Osteocyte (in vitro differentiated cells): ENCODE measurements at regions not wholly inside any gene's neighbourhood (a gene's known extent, or its start where the extent isn't known, plus 50 kb on each side); places are given as distances from the start of the nearest gene placed in this dataset.

ENCODE experiments used
- DNase-seq: peaks from one replicate; pipeline ENCODE4 v3.0.0; 2021; ENCODE audit warnings: mixed read lengths; ENCODE audit not compliant: unreplicated experiment; ENCODE audit errors: extremely low spot score
- H3K27ac Mint-ChIP-seq: one replicate; pipeline ENCODE4 v1.8.0; 2021; ENCODE audit warnings: mild to moderate bottlenecking, mixed read lengths; ENCODE audit not compliant: unreplicated experiment
- H3K27me3 Mint-ChIP-seq: one replicate; pipeline ENCODE4 v1.8.0; 2021; ENCODE audit warnings: mixed read lengths; ENCODE audit not compliant: unreplicated experiment
- H3K36me3 Mint-ChIP-seq: one replicate; pipeline ENCODE4 v1.8.0; 2021; ENCODE audit warnings: mixed read lengths; ENCODE audit not compliant: unreplicated experiment
- H3K4me1 Mint-ChIP-seq: one replicate; pipeline ENCODE4 v1.8.0; 2021; ENCODE audit warnings: mixed read lengths; ENCODE audit not compliant: unreplicated experiment
- H3K4me3 Mint-ChIP-seq: one replicate; pipeline ENCODE4 v1.8.0; 2021; ENCODE audit warnings: mild to moderate bottlenecking, moderate library complexity, mixed read lengths; ENCODE audit not compliant: unreplicated experiment
- H3K9me3 Mint-ChIP-seq: one replicate; pipeline ENCODE4 v1.8.0; 2021; ENCODE audit warnings: mixed read lengths; ENCODE audit not compliant: unreplicated experiment
- TF ChIP-seq, protein P1 (sequence below): fragments of 200-600 bp; sonication (generic); IDR thresholded peaks from 2 replicates; pipeline ENCODE4 v1.5.0; 2021; ENCODE audit warnings: antibody characterized with exemption, mild to moderate bottlenecking, moderate library complexity

DNA sequence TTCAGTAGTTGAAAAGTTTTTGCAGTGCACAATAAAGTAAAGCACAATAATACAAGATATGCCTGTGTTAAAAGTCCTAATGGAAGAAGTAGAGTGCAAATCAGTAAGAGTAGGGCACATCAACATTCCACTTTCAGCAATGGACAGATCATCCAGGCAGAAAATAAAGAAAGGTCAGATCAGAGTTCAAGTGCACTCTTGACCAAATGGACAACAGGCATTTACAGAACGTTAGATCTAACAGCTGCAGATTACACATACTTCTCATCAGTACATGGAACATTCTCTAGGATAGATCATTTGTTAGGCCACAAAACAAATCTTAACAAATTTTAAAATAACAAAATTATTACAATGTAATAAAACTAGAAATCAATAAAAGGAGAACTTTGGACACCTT, 1373.5 kb upstream of the PABPC4L start:
- H3K27ac Mint-ChIP-seq = no peak overlapping the region
- TF ChIP-seq, protein P1, sequence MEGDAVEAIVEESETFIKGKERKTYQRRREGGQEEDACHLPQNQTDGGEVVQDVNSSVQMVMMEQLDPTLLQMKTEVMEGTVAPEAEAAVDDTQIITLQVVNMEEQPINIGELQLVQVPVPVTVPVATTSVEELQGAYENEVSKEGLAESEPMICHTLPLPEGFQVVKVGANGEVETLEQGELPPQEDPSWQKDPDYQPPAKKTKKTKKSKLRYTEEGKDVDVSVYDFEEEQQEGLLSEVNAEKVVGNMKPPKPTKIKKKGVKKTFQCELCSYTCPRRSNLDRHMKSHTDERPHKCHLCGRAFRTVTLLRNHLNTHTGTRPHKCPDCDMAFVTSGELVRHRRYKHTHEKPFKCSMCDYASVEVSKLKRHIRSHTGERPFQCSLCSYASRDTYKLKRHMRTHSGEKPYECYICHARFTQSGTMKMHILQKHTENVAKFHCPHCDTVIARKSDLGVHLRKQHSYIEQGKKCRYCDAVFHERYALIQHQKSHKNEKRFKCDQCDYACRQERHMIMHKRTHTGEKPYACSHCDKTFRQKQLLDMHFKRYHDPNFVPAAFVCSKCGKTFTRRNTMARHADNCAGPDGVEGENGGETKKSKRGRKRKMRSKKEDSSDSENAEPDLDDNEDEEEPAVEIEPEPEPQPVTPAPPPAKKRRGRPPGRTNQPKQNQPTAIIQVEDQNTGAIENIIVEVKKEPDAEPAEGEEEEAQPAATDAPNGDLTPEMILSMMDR = no peak
- no peak for DNase-seq
- no peaks in the 10 kb centered on the region for H3K27me3 Mint-ChIP-seq
- no peak overlapping the region for H3K4me3 Mint-ChIP-seq
- peaks cover 4% of the 10 kb centered on the region for H3K9me3 Mint-ChIP-seq
- peaks cover 4% of the 10 kb centered on the region for H3K4me1 Mint-ChIP-seq
- H3K36me3 Mint-ChIP-seq = no peaks in the 10 kb centered on the region

DNA sequence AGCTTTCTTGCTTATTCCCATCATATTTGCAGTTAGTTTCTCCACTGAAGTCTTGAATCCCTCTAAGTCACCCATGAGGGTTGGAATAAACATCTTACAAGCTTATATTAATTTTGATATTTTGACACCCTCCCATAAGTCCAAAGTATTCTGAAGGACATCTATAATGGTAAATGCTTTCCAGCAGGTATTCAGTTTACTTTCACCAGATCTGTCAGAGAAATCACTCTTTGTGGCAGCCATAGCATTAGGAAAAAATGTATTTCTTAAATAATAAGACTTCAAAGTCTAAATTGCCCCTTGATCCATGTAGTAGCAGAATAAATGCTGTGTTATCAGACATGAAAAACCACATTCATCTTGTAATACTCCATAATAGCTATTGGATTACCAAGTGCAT, 1371.7 kb upstream of the PABPC4L start:
- TF ChIP-seq, protein P1 = no peak
- Mint-ChIP-seq H3K9me3 (peaks cover 4% of the 10 kb centered on the region), H3K4me1 (peaks cover 4% of the 10 kb centered on the region), H3K4me3 (no peak overlapping the region), H3K27me3 (no peaks in the 10 kb centered on the region), H3K36me3 (no peaks in the 10 kb centered on the region), H3K27ac (no peak overlapping the region)
- DNase-seq = no peak

DNA sequence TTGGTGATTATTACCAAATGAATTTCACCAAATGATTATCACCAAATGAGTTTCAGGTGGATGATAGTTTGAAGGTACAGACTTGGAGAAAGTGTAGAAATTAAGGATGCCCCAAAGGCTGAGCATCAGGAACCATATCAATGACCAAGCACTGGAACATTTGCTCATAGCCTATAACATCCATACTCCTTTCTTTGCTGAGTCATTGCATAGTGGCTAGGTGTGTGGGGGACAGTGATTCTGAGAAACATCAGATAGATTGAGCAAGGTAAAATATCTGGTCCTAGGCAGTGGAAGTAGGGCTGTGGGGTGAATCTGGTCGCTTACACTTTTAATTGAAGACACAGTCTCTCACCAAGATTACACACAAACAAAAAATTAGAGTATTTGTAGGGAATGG, 1362.5 kb upstream of the PABPC4L start:
- H3K36me3 Mint-ChIP-seq = no peaks in the 10 kb centered on the region
- TF ChIP-seq, protein P1 = no peak
- H3K9me3 Mint-ChIP-seq = peaks cover 3% of the 10 kb centered on the region
- H3K4me3 Mint-ChIP-seq = no peak overlapping the region
- DNase-seq = no peak
- no peaks in the 10 kb centered on the region for H3K27me3 Mint-ChIP-seq
- no peak overlapping the region for H3K27ac Mint-ChIP-seq
- no peaks in the 10 kb centered on the region for H3K4me1 Mint-ChIP-seq

GRCh38 chr4:135553213-135553612, 1351.6 kb upstream of the PABPC4L start:
- no peaks in the 10 kb centered on the region for H3K27me3 Mint-ChIP-seq
- TF ChIP-seq, protein P1 = no peak
- H3K36me3 Mint-ChIP-seq = no peaks in the 10 kb centered on the region
- no peak overlapping the region for H3K4me3 Mint-ChIP-seq
- peaks cover 3% of the 10 kb centered on the region for H3K9me3 Mint-ChIP-seq
- H3K4me1 Mint-ChIP-seq = no peaks in the 10 kb centered on the region
- no peak for DNase-seq
- no peak overlapping the region for H3K27ac Mint-ChIP-seq

DNA sequence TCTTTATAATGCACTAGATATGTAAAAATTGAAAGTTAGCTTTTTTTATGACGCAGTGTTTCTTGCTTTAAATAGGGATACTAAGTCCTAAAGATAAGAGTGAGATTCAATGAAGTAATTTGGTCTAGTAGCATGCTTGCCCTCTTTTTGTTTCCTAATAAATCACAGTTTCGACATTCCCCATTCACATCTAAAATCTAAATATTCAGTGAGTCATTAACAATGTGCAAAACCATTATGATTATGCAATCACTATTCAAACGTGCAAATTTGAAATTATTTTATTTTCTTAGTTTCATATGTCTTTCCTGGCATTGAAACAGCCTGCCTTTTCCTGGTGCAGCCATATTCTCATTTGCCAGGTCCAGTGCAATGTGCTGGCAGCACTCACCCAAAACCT, 1350.5 kb upstream of the PABPC4L start:
- Mint-ChIP-seq H3K4me1 (no peaks in the 10 kb centered on the region), H3K36me3 (no peaks in the 10 kb centered on the region), H3K9me3 (peaks cover 3% of the 10 kb centered on the region), H3K4me3 (no peak overlapping the region), H3K27me3 (no peaks in the 10 kb centered on the region), H3K27ac (no peak overlapping the region)
- TF ChIP-seq, protein P1 = no peak
- DNase-seq = no peak
